ENCODE measurements at regions not wholly inside any gene's neighbourhood (a gene's known extent, or its start where the extent isn't known, plus 50 kb on each side); places are given as distances from the start of the nearest gene placed in this dataset.

- Histone ChIP-seq H3K4me1 (no peaks in the 10 kb centered on the region), H3K9me3 (no peaks in the 10 kb centered on the region), H3K36me3 (replicated peaks in 1 of 2; ENCODE audit: insufficient read depth in 1 of 2, low read depth in 2 of 2) (no peaks in the 10 kb centered on the region), H3K27ac (no peak overlapping the region), H3K4me3 (no peak overlapping the region), H3K27me3 (no peaks in the 10 kb centered on the region)
- TF ChIP-seq CTCF (IDR thresholded peaks at IDR 0.05) (peak in 6 of 7 experiments; percentile 37 to 56 (median 47)), POLR2A (IDR thresholded peaks at IDR 0.05) (no peak)
- 26 to 36% methylated on average over 5 of the region's 5 CpGs for WGBS, 2 donors
- intact Hi-C loops (cut with DNase I) = no loop called here
- DNase-seq (peak in 1 of 4 donors; percentile 12), ATAC-seq (peak; percentile 52)
These were observed 56.7 kb upstream of the RAB38 start for GRCh38 chr11:88231894-88232482.

GRCh38 chr11:88229303-88229702 lies 54.1 kb upstream of the RAB38 start:
- H3K27me3 ChIP-seq = no peaks in the 10 kb centered on the region
- ATAC-seq (no peak), DNase-seq (no peak)
- H3K4me1 ChIP-seq = no peaks in the 10 kb centered on the region
- no peak overlapping the region for H3K4me3 ChIP-seq
- TF ChIP-seq POLR2A (IDR thresholded peaks at IDR 0.05) = no peak
- TF ChIP-seq CTCF (IDR thresholded peaks at IDR 0.05) = no peak
- no peak overlapping the region for H3K27ac ChIP-seq
- intact Hi-C loops (cut with DNase I) = no loop called here
- H3K9me3 ChIP-seq = no peaks in the 10 kb centered on the region
- H3K36me3 ChIP-seq (replicated peaks in 1 of 2; ENCODE audit: insufficient read depth in 1 of 2, low read depth in 2 of 2) = no peaks in the 10 kb centered on the region
